HG03442 (cell line): ENCODE measurements at regions not wholly inside any gene's neighbourhood (a gene's known extent, or its start where the extent isn't known, plus 50 kb on each side); places are given as distances from the start of the nearest gene placed in this dataset.
"Not testable (repeated sequence)": the region's sequence is repeated elsewhere in the genome, so short reads cannot be mapped to it uniquely, and the experiment has no call there.

ENCODE experiments used
- ATAC-seq: cut with Tn5 transposase; IDR thresholded peaks from one replicate; pipeline ENCODE4 v1.9.1; 2021; ENCODE audit warnings: mild to moderate bottlenecking, moderate library complexity; ENCODE audit not compliant: unreplicated experiment

- ATAC-seq, result no peak
These were observed 455.8 kb downstream of the TFEC start for GRCh38 chr7:115574681-115575291.

- ATAC-seq, result no peak
These were observed 458.5 kb downstream of the TFEC start for GRCh38 chr7:115572111-115572510.

GRCh38 chr7:115561335-115562110 lies 469.0 kb downstream of the TFEC start:
- ATAC-seq, result no peak

- ATAC-seq, result no peak
These were observed 470.7 kb downstream of the TFEC start for GRCh38 chr7:115559877-115560276.

- no peak for ATAC-seq
These were observed 472.4 kb downstream of the TFEC start for GRCh38 chr7:115558161-115558560.

GRCh38 chr7:115557296-115557695 lies 473.3 kb downstream of the TFEC start:
- not testable (repeated sequence) for ATAC-seq

- no peak for ATAC-seq
These were observed 477.8 kb downstream of the TFEC start for GRCh38 chr7:115552766-115553165.

- no peak for ATAC-seq
These were observed 480.7 kb downstream of the TFEC start for GRCh38 chr7:115549910-115550309.

GRCh38 chr7:115548756-115549155 lies 481.8 kb downstream of the TFEC start:
- no peak for ATAC-seq

- ATAC-seq, result no peak
These were observed 483.8 kb downstream of the TFEC start for GRCh38 chr7:115546790-115547189.

- no peak for ATAC-seq
These were observed 496.8 kb downstream of the TFEC start for GRCh38 chr7:115533785-115534184.

- no peak for ATAC-seq
These were observed 504.3 kb downstream of the TFEC start for GRCh38 chr7:115526278-115526677.

- ATAC-seq, result no peak
These were observed 508.4 kb downstream of the TFEC start for GRCh38 chr7:115522174-115522573.

- no peak for ATAC-seq
These were observed 514.2 kb downstream of the TFEC start for GRCh38 chr7:115516341-115516740.

- ATAC-seq, result no peak
These were observed 519.2 kb downstream of the TFEC start for GRCh38 chr7:115511330-115511729.

- no peak for ATAC-seq
These were observed 525.4 kb downstream of the TFEC start for GRCh38 chr7:115505136-115505535.

GRCh38 chr7:115499956-115500355 lies 530.6 kb downstream of the TFEC start:
- no peak for ATAC-seq

GRCh38 chr7:115496006-115496405 lies 534.6 kb downstream of the TFEC start:
- ATAC-seq, result no peak

GRCh38 chr7:115494529-115495147 lies 535.9 kb downstream of the TFEC start:
- ATAC-seq, result no peak

- ATAC-seq, result no peak
These were observed 537.2 kb downstream of the TFEC start for GRCh38 chr7:115493381-115493780.

GRCh38 chr7:115491744-115492380 lies 538.7 kb downstream of the TFEC start:
- no peak for ATAC-seq

- ATAC-seq, result no peak
These were observed 551.1 kb downstream of the TFEC start for GRCh38 chr7:115479448-115479847.
